Progenitor cell of endocrine pancreas (in vitro differentiated cells): ENCODE measurements at regions not wholly inside any gene's neighbourhood (a gene's known extent, or its start where the extent isn't known, plus 50 kb on each side); places are given as distances from the start of the nearest gene placed in this dataset.

Experiments
- DNase-seq: peaks from one replicate; pipeline ENCODE4 v3.0.0; 2021; ENCODE audit warnings: low spot score; ENCODE audit not compliant: unreplicated experiment
- H3K27ac Mint-ChIP-seq: 2 replicates; pipeline ENCODE4 v1.8.0; 2021; ENCODE audit warnings: mild to moderate bottlenecking, moderate library complexity, mixed read lengths
- H3K27me3 Mint-ChIP-seq: 2 replicates; pipeline ENCODE4 v1.8.0; 2021; ENCODE audit warnings: mixed read lengths
- H3K36me3 Mint-ChIP-seq: 2 replicates; pipeline ENCODE4 v1.8.0; 2022; ENCODE audit warnings: mixed read lengths; ENCODE audit not compliant: insufficient read depth
- H3K4me1 Mint-ChIP-seq: 2 replicates; pipeline ENCODE4 v1.8.0; 2021; ENCODE audit warnings: low read depth, mixed read lengths
- H3K4me3 Mint-ChIP-seq: 2 replicates; pipeline ENCODE4 v1.8.0; 2021; ENCODE audit warnings: low read depth, mild to moderate bottlenecking, moderate library complexity, mixed read lengths
- H3K9me3 Mint-ChIP-seq: 2 replicates; pipeline ENCODE4 v1.8.0; 2021; ENCODE audit warnings: low read depth, mixed read lengths
- TF ChIP-seq, protein P1 (sequence below): fragments of 200-600 bp; sonication (generic); IDR thresholded peaks from one replicate; pipeline ENCODE4 v1.5.0; 2021; ENCODE audit warnings: antibody characterized with exemption, mild to moderate bottlenecking; ENCODE audit not compliant: unreplicated experiment

- TF ChIP-seq, protein P1, sequence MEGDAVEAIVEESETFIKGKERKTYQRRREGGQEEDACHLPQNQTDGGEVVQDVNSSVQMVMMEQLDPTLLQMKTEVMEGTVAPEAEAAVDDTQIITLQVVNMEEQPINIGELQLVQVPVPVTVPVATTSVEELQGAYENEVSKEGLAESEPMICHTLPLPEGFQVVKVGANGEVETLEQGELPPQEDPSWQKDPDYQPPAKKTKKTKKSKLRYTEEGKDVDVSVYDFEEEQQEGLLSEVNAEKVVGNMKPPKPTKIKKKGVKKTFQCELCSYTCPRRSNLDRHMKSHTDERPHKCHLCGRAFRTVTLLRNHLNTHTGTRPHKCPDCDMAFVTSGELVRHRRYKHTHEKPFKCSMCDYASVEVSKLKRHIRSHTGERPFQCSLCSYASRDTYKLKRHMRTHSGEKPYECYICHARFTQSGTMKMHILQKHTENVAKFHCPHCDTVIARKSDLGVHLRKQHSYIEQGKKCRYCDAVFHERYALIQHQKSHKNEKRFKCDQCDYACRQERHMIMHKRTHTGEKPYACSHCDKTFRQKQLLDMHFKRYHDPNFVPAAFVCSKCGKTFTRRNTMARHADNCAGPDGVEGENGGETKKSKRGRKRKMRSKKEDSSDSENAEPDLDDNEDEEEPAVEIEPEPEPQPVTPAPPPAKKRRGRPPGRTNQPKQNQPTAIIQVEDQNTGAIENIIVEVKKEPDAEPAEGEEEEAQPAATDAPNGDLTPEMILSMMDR = no peak
- Mint-ChIP-seq H3K27ac (no peak overlapping the region), H3K27me3 (no peaks in the 10 kb centered on the region), H3K36me3 (no peaks in the 10 kb centered on the region), H3K9me3 (peaks cover 5% of the 10 kb centered on the region), H3K4me3 (no peak overlapping the region), H3K4me1 (peaks cover 2% of the 10 kb centered on the region)
- DNase-seq = no peak
Measured at GRCh38 chr6:100132005-100132404, 138.0 kb upstream of the MCHR2 start.

- H3K9me3 Mint-ChIP-seq = peaks cover 5% of the 10 kb centered on the region
- no peaks in the 10 kb centered on the region for H3K27me3 Mint-ChIP-seq
- H3K36me3 Mint-ChIP-seq = no peaks in the 10 kb centered on the region
- DNase-seq = no peak
- H3K4me3 Mint-ChIP-seq = no peak overlapping the region
- TF ChIP-seq, protein P1 = no peak
- H3K27ac Mint-ChIP-seq = no peak overlapping the region
- H3K4me1 Mint-ChIP-seq = peaks cover 2% of the 10 kb centered on the region
Measured at GRCh38 chr6:100130630-100131029, 136.6 kb upstream of the MCHR2 start.

- DNase-seq = no peak
- no peaks in the 10 kb centered on the region for H3K4me1 Mint-ChIP-seq
- no peak overlapping the region for H3K4me3 Mint-ChIP-seq
- H3K9me3 Mint-ChIP-seq = peaks cover 5% of the 10 kb centered on the region
- no peaks in the 10 kb centered on the region for H3K27me3 Mint-ChIP-seq
- H3K27ac Mint-ChIP-seq = no peak overlapping the region
- TF ChIP-seq, protein P1 = no peak
- H3K36me3 Mint-ChIP-seq = no peaks in the 10 kb centered on the region
Measured at GRCh38 chr6:100126790-100127484, 132.9 kb upstream of the MCHR2 start.

DNA sequence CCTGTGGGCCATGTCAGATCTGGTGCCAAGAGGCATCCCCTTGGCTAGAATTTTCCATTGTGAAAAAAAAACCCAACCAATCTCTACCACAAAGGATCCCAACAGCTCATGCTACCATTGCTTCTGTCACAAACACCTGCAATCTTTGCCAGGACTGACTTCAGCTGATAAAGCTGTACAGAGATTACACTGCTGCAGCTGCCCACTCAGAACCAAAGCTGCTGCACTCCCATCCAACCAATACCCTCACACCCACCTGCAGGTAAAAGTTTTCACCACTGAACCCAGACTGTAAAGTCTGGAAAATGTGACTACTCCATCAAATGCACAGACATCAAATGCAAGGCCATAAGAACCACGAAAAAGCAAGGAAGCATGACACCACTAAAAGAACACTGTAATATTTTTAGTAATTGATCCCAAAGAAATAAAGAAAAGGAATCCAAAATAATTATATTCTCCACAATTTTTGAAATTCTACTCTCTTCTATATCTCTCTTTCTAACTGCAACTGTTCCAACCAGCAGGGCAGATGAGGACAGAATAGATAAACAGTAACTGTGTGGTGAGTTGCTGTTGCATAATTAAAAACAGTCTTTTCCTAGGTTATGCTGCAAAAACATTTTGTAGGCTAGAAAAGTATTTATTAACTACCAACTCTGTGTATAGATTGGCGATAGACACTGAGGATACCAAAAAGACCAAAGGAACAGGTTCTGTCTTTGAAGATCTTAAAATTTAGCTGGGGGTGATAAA is 128.0 kb upstream of the MCHR2 start:
- H3K27me3 Mint-ChIP-seq = no peaks in the 10 kb centered on the region
- H3K4me1 Mint-ChIP-seq = peaks cover 2% of the 10 kb centered on the region
- no peaks in the 10 kb centered on the region for H3K36me3 Mint-ChIP-seq
- H3K9me3 Mint-ChIP-seq = no peaks in the 10 kb centered on the region
- TF ChIP-seq, protein P1 = no peak
- H3K4me3 Mint-ChIP-seq = no peak overlapping the region
- DNase-seq = no peak
- H3K27ac Mint-ChIP-seq = no peak overlapping the region

GRCh38 chr6:100119261-100119660 is 125.2 kb upstream of the MCHR2 start:
- Mint-ChIP-seq H3K4me3 (no peak overlapping the region), H3K27me3 (peaks cover 4% of the 10 kb centered on the region), H3K36me3 (no peaks in the 10 kb centered on the region), H3K9me3 (no peaks in the 10 kb centered on the region), H3K27ac (no peak overlapping the region), H3K4me1 (peaks cover 2% of the 10 kb centered on the region)
- no peak for DNase-seq
- TF ChIP-seq, protein P1 = no peak
